ENCODE measurements at regions not wholly inside any gene's neighbourhood (a gene's known extent, or its start where the extent isn't known, plus 50 kb on each side); places are given as distances from the start of the nearest gene placed in this dataset.

DNA sequence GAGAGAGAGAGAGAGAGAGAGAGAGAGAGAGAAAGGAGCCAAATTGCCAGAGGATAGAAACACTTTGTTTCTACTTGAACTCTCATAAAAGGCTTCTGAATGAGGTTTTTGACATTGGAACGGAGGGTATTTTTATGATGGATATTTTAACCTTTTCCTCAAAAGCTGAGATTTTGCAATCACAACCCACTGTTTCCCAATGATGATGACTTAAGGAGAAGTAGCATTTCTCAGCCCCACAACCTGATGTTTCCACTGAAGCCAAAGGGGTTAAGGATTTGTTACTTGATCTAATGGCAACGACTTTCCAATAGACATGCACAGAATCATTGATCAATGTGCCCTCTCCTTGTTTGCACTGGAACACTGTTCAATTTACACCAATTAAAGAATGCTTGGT, 67.1 kb upstream of the POU3F3 start:
- TF ChIP-seq EZH2 (IDR thresholded peaks at IDR 0.05; ENCODE audit: borderline replicate concordance) (no peak), CTCF (IDR thresholded peaks at IDR 0.05; ENCODE audit: poor library complexity) (no peak), EZH2phosphoT487 (IDR thresholded peaks at IDR 0.05; ENCODE audit: low read depth, severe bottlenecking, unreplicated experiment) (no peak)
